ENCODE measurements at regions not wholly inside any gene's neighbourhood (a gene's known extent, or its start where the extent isn't known, plus 50 kb on each side); places are given as distances from the start of the nearest gene placed in this dataset.

- H3K36me3 ChIP-seq, result no peaks in the 10 kb centered on the region
- intact Hi-C loops (cut with DNase I), result no loop called here
- H3K9me3 ChIP-seq, result no peaks in the 10 kb centered on the region
- no peak overlapping the region for H3K27ac ChIP-seq
- DNase-seq (ENCODE audit: low spot score in 2 of 2), result no peak
- TF ChIP-seq CTCF (IDR thresholded peaks at IDR 0.05), result no peak
- H3K27me3 ChIP-seq, result no peaks in the 10 kb centered on the region
- H3K4me3 ChIP-seq, result no peak overlapping the region
- H3K4me1 ChIP-seq, result peaks cover 0 to 2% of the 10 kb centered on the region in 2 donors
Observed at GRCh38 chr13:37443538-37443937, 155.0 kb downstream of the POSTN start.

- Histone ChIP-seq H3K27ac (no peak overlapping the region), H3K4me1 (peaks cover 0 to 2% of the 10 kb centered on the region in 2 donors), H3K36me3 (no peaks in the 10 kb centered on the region), H3K27me3 (no peaks in the 10 kb centered on the region), H3K4me3 (no peak overlapping the region), H3K9me3 (no peaks in the 10 kb centered on the region)
- intact Hi-C loops (cut with DNase I), result no loop called here
- no peak for TF ChIP-seq CTCF (IDR thresholded peaks at IDR 0.05)
- DNase-seq (ENCODE audit: low spot score in 2 of 2), result no peak
Observed at GRCh38 chr13:37442996-37443395, 155.6 kb downstream of the POSTN start.

GRCh38 chr13:37435881-37436280, 162.7 kb downstream of the POSTN start:
- no peaks in the 10 kb centered on the region for H3K9me3 ChIP-seq
- no peaks in the 10 kb centered on the region for H3K27me3 ChIP-seq
- DNase-seq (ENCODE audit: low spot score in 2 of 2), result no peak
- no peak overlapping the region for H3K27ac ChIP-seq
- no peaks in the 10 kb centered on the region for H3K36me3 ChIP-seq
- no peaks in the 10 kb centered on the region for H3K4me1 ChIP-seq
- TF ChIP-seq CTCF (IDR thresholded peaks at IDR 0.05), result no peak
- no peak overlapping the region for H3K4me3 ChIP-seq
- intact Hi-C loops (cut with DNase I), result no loop called here

GRCh38 chr13:37433086-37433485, 165.5 kb downstream of the POSTN start:
- DNase-seq (ENCODE audit: low spot score in 2 of 2), result no peak
- intact Hi-C loops (cut with DNase I), result no loop called here
- Histone ChIP-seq H3K4me1 (no peaks in the 10 kb centered on the region), H3K4me3 (no peak overlapping the region), H3K36me3 (no peaks in the 10 kb centered on the region), H3K27ac (no peak overlapping the region), H3K27me3 (no peaks in the 10 kb centered on the region), H3K9me3 (no peaks in the 10 kb centered on the region)
- no peak for TF ChIP-seq CTCF (IDR thresholded peaks at IDR 0.05)

GRCh38 chr13:37429976-37430375, 168.6 kb downstream of the POSTN start:
- intact Hi-C loops (cut with DNase I), result no loop called here
- no peak overlapping the region for H3K4me3 ChIP-seq
- no peak for TF ChIP-seq CTCF (IDR thresholded peaks at IDR 0.05)
- no peaks in the 10 kb centered on the region for H3K9me3 ChIP-seq
- no peak overlapping the region for H3K27ac ChIP-seq
- no peaks in the 10 kb centered on the region for H3K4me1 ChIP-seq
- H3K27me3 ChIP-seq, result no peaks in the 10 kb centered on the region
- DNase-seq (ENCODE audit: low spot score in 2 of 2), result no peak
- H3K36me3 ChIP-seq, result no peaks in the 10 kb centered on the region

- no peak for DNase-seq (ENCODE audit: low spot score in 2 of 2)
- no peaks in the 10 kb centered on the region for H3K9me3 ChIP-seq
- H3K27ac ChIP-seq, result no peak overlapping the region
- intact Hi-C loops (cut with DNase I), result no loop called here
- H3K36me3 ChIP-seq, result no peaks in the 10 kb centered on the region
- no peaks in the 10 kb centered on the region for H3K27me3 ChIP-seq
- TF ChIP-seq CTCF (IDR thresholded peaks at IDR 0.05), result no peak
- H3K4me1 ChIP-seq, result no peaks in the 10 kb centered on the region
- H3K4me3 ChIP-seq, result no peak overlapping the region
Observed at GRCh38 chr13:37427843-37428494, 170.6 kb downstream of the POSTN start.

Data from ascending aorta (tissue), 2 donors.